ENCODE measurements at regions not wholly inside any gene's neighbourhood (a gene's known extent, or its start where the extent isn't known, plus 50 kb on each side); places are given as distances from the start of the nearest gene placed in this dataset.

- TF ChIP-seq ETS1 (IDR thresholded peaks at IDR 0.05) = no peak
- TF ChIP-seq EZH2 (IDR thresholded peaks at IDR 0.05; ENCODE audit: low read depth, unreplicated experiment) = no peak
- no peak for TF ChIP-seq ZNF331 (CRISPR knock-in tag; IDR thresholded peaks at IDR 0.05; ENCODE audit: low read depth)
- TF ChIP-seq ZNF114 (CRISPR knock-in tag; IDR thresholded peaks at IDR 0.05) = no peak
- no peak for TF ChIP-seq STAT1 (IDR thresholded peaks at IDR 0.05; ENCODE audit: unreplicated experiment)
Observed at GRCh38 chr6:81003156-81003555, 749.3 kb downstream of the TENT5A start (continued).

GRCh38 chr6:81002126-81002525, 750.4 kb downstream of the TENT5A start:
- Histone ChIP-seq H3K4me2 (no peak overlapping the region), H3F3A (replicated peaks; ENCODE audit: low read depth) (no peaks in the 10 kb centered on the region), H2AFZ (no peak overlapping the region), H4K20me1 (replicated peaks; ENCODE audit: insufficient read depth) (no peaks in the 10 kb centered on the region), H3K4me3 (no peak overlapping the region), H3K9me2 (ENCODE audit: insufficient read depth) (no peaks in the 10 kb centered on the region), H3K27ac (ENCODE audit: low read depth) (no peak overlapping the region), H3K36me3 (ENCODE audit: insufficient read depth) (no peaks in the 10 kb centered on the region), H3K4me1 (ENCODE audit: insufficient read depth) (no peaks in the 10 kb centered on the region), H3K79me2 (replicated peaks; ENCODE audit: insufficient read depth) (no peaks in the 10 kb centered on the region), H3K27me3 (ENCODE audit: insufficient read depth) (no peaks in the 10 kb centered on the region)
- TF ChIP-seq STAT1 (IDR thresholded peaks at IDR 0.05; ENCODE audit: unreplicated experiment) (no peak), ZNF331 (CRISPR knock-in tag; IDR thresholded peaks at IDR 0.05; ENCODE audit: low read depth) (no peak), ZNF462 (CRISPR knock-in tag; IDR thresholded peaks at IDR 0.05) (no peak), CREB1 (CRISPR knock-in tag; IDR thresholded peaks at IDR 0.05; ENCODE audit: low read depth) (no peak), JUNB (IDR thresholded peaks at IDR 0.05; ENCODE audit: unreplicated experiment) (no peak), REST (IDR thresholded peaks at IDR 0.05; ENCODE audit: unreplicated experiment) (no peak)
- Mint-ChIP-seq H3K4me1 (no peaks in the 10 kb centered on the region), H3K4me3 (no peak overlapping the region), H3K9me3 (peaks cover 27% of the 10 kb centered on the region), H3K27me3 (ENCODE audit: insufficient read depth, low read depth, poor library complexity) (no peaks in the 10 kb centered on the region), H3K36me3 (ENCODE audit: low read depth) (peaks cover 16% of the 10 kb centered on the region), H3K27ac (no peak overlapping the region)
- no peak for ATAC-seq
- no peak for DNase-seq (ENCODE audit: low spot score)

Data from GM23338 (cell line).